Suprapubic skin (tissue), 3 donors: ENCODE measurements at regions not wholly inside any gene's neighbourhood (a gene's known extent, or its start where the extent isn't known, plus 50 kb on each side); places are given as distances from the start of the nearest gene placed in this dataset.

ENCODE experiments used
- CTCF ChIP-seq, 2 donors: fragments of 200-600 bp in 1 of 2; fragments of 450-650 bp in 1 of 2; sonication (generic) in 1 of 2; IDR thresholded peaks; one replicate each; pipeline ENCODE4 v1.5.1; 2016 to 2019; ENCODE audit warnings: antibody characterized with exemption in 2 of 2, mild to moderate bottlenecking in 1 of 2, moderate library complexity in 1 of 2
- POLR2AphosphoS5 ChIP-seq, 3 donors: sonication (generic); formaldehyde crosslinking; IDR thresholded peaks; one replicate each; pipeline ENCODE4 v1.6.1; 2017; ENCODE audit warnings: antibody characterized with exemption in 3 of 3

DNA sequence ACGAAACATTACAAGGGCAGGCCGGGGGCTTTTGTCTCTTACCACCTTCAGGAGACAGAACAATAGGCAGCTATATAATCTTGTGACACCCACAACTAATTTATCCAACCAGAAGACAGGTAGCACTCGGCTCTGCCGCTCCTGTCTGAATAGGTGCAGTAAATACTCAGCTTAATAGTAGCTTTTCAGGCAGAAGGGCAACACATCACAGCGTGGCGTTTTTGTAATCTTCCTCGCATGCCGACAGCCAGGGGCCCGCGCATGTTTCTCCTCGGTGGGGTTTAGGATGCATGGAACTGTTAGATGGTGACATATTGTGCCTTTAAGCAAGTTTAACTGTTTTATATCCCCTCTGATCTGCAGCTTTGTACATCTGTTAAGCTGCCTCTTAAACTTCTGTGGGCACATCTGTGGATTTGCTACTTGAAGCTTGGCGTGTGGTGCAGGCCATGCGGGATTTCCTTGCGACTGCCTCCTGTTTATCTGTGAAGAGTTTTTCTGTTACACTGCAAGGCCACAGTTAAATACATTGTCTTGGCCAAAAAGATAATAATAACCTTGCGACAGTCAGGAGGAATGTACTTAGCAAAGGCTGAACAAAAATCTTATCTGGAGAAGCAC lies 123.2 kb upstream of the BNIP2 start:
- TF ChIP-seq CTCF (IDR thresholded peaks at IDR 0.05) = no peak
- no peak for TF ChIP-seq POLR2AphosphoS5 (IDR thresholded peaks at IDR 0.05)
